ENCODE measurements at regions not wholly inside any gene's neighbourhood (a gene's known extent, or its start where the extent isn't known, plus 50 kb on each side); places are given as distances from the start of the nearest gene placed in this dataset.

- H3K79me2 ChIP-seq (replicated peaks; ENCODE audit: insufficient read depth, low read length) = no peaks in the 10 kb centered on the region
- no peaks in the 10 kb centered on the region for H3K36me3 ChIP-seq (ENCODE audit: insufficient read depth, low read length)
- no peak overlapping the region for H2AFZ ChIP-seq (ENCODE audit: low read depth, low read length)
- no peak for TF ChIP-seq POLR2AphosphoS5 (IDR thresholded peaks at IDR 0.05)
- TF ChIP-seq EZH2 (IDR thresholded peaks at IDR 0.05; ENCODE audit: borderline replicate concordance, insufficient read depth, low read length, poor library complexity, severe bottlenecking) = no peak
- TF ChIP-seq TAF1 (IDR thresholded peaks at IDR 0.05; ENCODE audit: low read depth) = no peak
- TF ChIP-seq CTCF (IDR thresholded peaks at IDR 0.05; ENCODE audit: poor library complexity, severe bottlenecking) = no peak
- no peak for TF ChIP-seq RAD21 (conservative IDR thresholded peaks at IDR 0.05)
- TF ChIP-seq MXI1 (conservative IDR thresholded peaks at IDR 0.05; ENCODE audit: poor library complexity, severe bottlenecking) = no peak
- TF ChIP-seq EP300 (conservative IDR thresholded peaks at IDR 0.05; ENCODE audit: poor library complexity, severe bottlenecking) = no peak
- no peaks in the 10 kb centered on the region for H3K27me3 ChIP-seq (ENCODE audit: insufficient read depth, low read depth, low read length)
- no peak overlapping the region for H3K4me3 ChIP-seq (ENCODE audit: low read length)
- H3K9ac ChIP-seq (ENCODE audit: low read length) = no peak overlapping the region
- H3K4me2 ChIP-seq (ENCODE audit: low read length) = no peak overlapping the region
- no peaks in the 10 kb centered on the region for H3F3A ChIP-seq (ENCODE audit: insufficient read depth, low read length, poor library complexity, severe bottlenecking)
- H3K27ac ChIP-seq (ENCODE audit: low read length) = no peak overlapping the region
- no peaks in the 10 kb centered on the region for H3K9me3 ChIP-seq (ENCODE audit: low read length)
- no peaks in the 10 kb centered on the region for H4K20me1 ChIP-seq (ENCODE audit: insufficient read depth)
- H3K9me2 ChIP-seq (ENCODE audit: insufficient read depth, low read length) = no peaks in the 10 kb centered on the region
These were observed 58.4 kb upstream of the HS3ST1 start for GRCh38 chr4:11487139-11487538.

DNA sequence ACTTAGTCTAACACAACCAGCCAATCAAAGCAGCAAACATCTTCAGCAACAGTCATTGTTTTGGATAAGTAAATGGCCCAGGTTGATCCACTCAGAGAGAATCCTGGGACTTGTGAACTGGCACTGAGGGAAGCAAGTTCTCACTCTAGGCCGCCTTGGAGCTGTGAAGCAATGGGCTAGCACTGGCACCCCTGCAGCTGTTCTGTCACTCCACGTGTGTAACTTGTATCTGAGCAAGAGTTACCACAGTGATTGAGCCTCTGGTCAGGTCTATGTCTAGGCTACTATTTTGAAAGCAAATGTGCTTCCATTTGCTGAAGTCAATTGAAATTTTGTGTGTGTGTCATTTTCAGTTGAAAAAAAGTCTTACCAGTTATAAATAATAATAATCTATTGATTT, 57.2 kb upstream of the HS3ST1 start:
- Histone ChIP-seq H3K9me3 (ENCODE audit: low read length) (no peaks in the 10 kb centered on the region), H4K20me1 (ENCODE audit: insufficient read depth) (no peaks in the 10 kb centered on the region), H3K9ac (ENCODE audit: low read length) (no peak overlapping the region), H3K4me2 (ENCODE audit: low read length) (no peak overlapping the region), H3K9me2 (ENCODE audit: insufficient read depth, low read length) (no peaks in the 10 kb centered on the region), H2AFZ (ENCODE audit: low read depth, low read length) (no peak overlapping the region), H3F3A (ENCODE audit: insufficient read depth, low read length, poor library complexity, severe bottlenecking) (no peaks in the 10 kb centered on the region), H3K27me3 (ENCODE audit: insufficient read depth, low read depth, low read length) (no peaks in the 10 kb centered on the region), H3K79me2 (replicated peaks; ENCODE audit: insufficient read depth, low read length) (no peaks in the 10 kb centered on the region), H3K4me3 (ENCODE audit: low read length) (no peak overlapping the region), H3K27ac (ENCODE audit: low read length) (no peak overlapping the region), H3K36me3 (ENCODE audit: insufficient read depth, low read length) (no peaks in the 10 kb centered on the region)
- TF ChIP-seq SMC3 (conservative IDR thresholded peaks at IDR 0.05; ENCODE audit: poor library complexity) = no peak
- no peak for TF ChIP-seq TAF1 (IDR thresholded peaks at IDR 0.05; ENCODE audit: low read depth)
- no peak for TF ChIP-seq POLR2AphosphoS5 (IDR thresholded peaks at IDR 0.05)
- TF ChIP-seq EP300 (conservative IDR thresholded peaks at IDR 0.05; ENCODE audit: poor library complexity, severe bottlenecking) = no peak
- TF ChIP-seq MXI1 (conservative IDR thresholded peaks at IDR 0.05; ENCODE audit: poor library complexity, severe bottlenecking) = no peak
- TF ChIP-seq EZH2 (IDR thresholded peaks at IDR 0.05; ENCODE audit: borderline replicate concordance, insufficient read depth, low read length, poor library complexity, severe bottlenecking) = no peak
- TF ChIP-seq CTCF (IDR thresholded peaks at IDR 0.05; ENCODE audit: poor library complexity, severe bottlenecking) = no peak
- TF ChIP-seq, protein P1, sequence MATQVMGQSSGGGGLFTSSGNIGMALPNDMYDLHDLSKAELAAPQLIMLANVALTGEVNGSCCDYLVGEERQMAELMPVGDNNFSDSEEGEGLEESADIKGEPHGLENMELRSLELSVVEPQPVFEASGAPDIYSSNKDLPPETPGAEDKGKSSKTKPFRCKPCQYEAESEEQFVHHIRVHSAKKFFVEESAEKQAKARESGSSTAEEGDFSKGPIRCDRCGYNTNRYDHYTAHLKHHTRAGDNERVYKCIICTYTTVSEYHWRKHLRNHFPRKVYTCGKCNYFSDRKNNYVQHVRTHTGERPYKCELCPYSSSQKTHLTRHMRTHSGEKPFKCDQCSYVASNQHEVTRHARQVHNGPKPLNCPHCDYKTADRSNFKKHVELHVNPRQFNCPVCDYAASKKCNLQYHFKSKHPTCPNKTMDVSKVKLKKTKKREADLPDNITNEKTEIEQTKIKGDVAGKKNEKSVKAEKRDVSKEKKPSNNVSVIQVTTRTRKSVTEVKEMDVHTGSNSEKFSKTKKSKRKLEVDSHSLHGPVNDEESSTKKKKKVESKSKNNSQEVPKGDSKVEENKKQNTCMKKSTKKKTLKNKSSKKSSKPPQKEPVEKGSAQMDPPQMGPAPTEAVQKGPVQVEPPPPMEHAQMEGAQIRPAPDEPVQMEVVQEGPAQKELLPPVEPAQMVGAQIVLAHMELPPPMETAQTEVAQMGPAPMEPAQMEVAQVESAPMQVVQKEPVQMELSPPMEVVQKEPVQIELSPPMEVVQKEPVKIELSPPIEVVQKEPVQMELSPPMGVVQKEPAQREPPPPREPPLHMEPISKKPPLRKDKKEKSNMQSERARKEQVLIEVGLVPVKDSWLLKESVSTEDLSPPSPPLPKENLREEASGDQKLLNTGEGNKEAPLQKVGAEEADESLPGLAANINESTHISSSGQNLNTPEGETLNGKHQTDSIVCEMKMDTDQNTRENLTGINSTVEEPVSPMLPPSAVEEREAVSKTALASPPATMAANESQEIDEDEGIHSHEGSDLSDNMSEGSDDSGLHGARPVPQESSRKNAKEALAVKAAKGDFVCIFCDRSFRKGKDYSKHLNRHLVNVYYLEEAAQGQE (IDR thresholded peaks at IDR 0.05; ENCODE audit: borderline replicate concordance) = no peak
- no peak for TF ChIP-seq RAD21 (conservative IDR thresholded peaks at IDR 0.05)
